ENCODE measurements at regions not wholly inside any gene's neighbourhood (a gene's known extent, or its start where the extent isn't known, plus 50 kb on each side); places are given as distances from the start of the nearest gene placed in this dataset.

- no peaks in the 10 kb centered on the region for H3K4me1 ChIP-seq (ENCODE audit: insufficient read depth, insufficient read length)
- no peaks in the 10 kb centered on the region for H3K9me3 ChIP-seq (ENCODE audit: insufficient read depth, low read length)
- no peaks in the 10 kb centered on the region for H3K36me3 ChIP-seq (ENCODE audit: insufficient read depth, insufficient read length, low read length)
- no peak overlapping the region for H3K9ac ChIP-seq (ENCODE audit: insufficient read length, low read depth)
- DNase-seq (ENCODE audit: low read depth, low spot score): no peak
- no peak overlapping the region for H3K4me3 ChIP-seq (ENCODE audit: insufficient read length, low read depth)
- TF ChIP-seq SUZ12 (IDR thresholded peaks at IDR 0.05; ENCODE audit: extremely low read depth, insufficient read depth, insufficient read length) (no peak), YY1 (IDR thresholded peaks at IDR 0.05; ENCODE audit: insufficient read depth, insufficient read length) (no peak), ZNF274 (IDR thresholded peaks at IDR 0.05; ENCODE audit: low read depth, low read length) (no peak)
- no peaks in the 10 kb centered on the region for H3K27me3 ChIP-seq (ENCODE audit: insufficient read depth, insufficient read length)
These were observed 294.9 kb downstream of the FOXA2 start for GRCh38 chr20:22289442-22289841.

GRCh38 chr20:22288957-22289356, 295.4 kb downstream of the FOXA2 start:
- no peaks in the 10 kb centered on the region for H3K36me3 ChIP-seq (ENCODE audit: insufficient read depth, insufficient read length, low read length)
- no peaks in the 10 kb centered on the region for H3K9me3 ChIP-seq (ENCODE audit: insufficient read depth, low read length)
- H3K27me3 ChIP-seq (ENCODE audit: insufficient read depth, insufficient read length): no peaks in the 10 kb centered on the region
- H3K9ac ChIP-seq (ENCODE audit: insufficient read length, low read depth): no peak overlapping the region
- DNase-seq (ENCODE audit: low read depth, low spot score): no peak
- no peaks in the 10 kb centered on the region for H3K4me1 ChIP-seq (ENCODE audit: insufficient read depth, insufficient read length)
- TF ChIP-seq YY1 (IDR thresholded peaks at IDR 0.05; ENCODE audit: insufficient read depth, insufficient read length) (no peak), SUZ12 (IDR thresholded peaks at IDR 0.05; ENCODE audit: extremely low read depth, insufficient read depth, insufficient read length) (no peak), ZNF274 (IDR thresholded peaks at IDR 0.05; ENCODE audit: low read depth, low read length) (no peak)
- no peak overlapping the region for H3K4me3 ChIP-seq (ENCODE audit: insufficient read length, low read depth)

- Histone ChIP-seq H3K27me3 (ENCODE audit: insufficient read depth, insufficient read length) (no peaks in the 10 kb centered on the region), H3K36me3 (ENCODE audit: insufficient read depth, insufficient read length, low read length) (no peaks in the 10 kb centered on the region), H3K4me1 (ENCODE audit: insufficient read depth, insufficient read length) (no peaks in the 10 kb centered on the region), H3K4me3 (ENCODE audit: insufficient read length, low read depth) (no peak overlapping the region), H3K9ac (ENCODE audit: insufficient read length, low read depth) (no peak overlapping the region), H3K9me3 (ENCODE audit: insufficient read depth, low read length) (no peaks in the 10 kb centered on the region)
- DNase-seq (ENCODE audit: low read depth, low spot score): no peak
- TF ChIP-seq YY1 (IDR thresholded peaks at IDR 0.05; ENCODE audit: insufficient read depth, insufficient read length) (no peak), SUZ12 (IDR thresholded peaks at IDR 0.05; ENCODE audit: extremely low read depth, insufficient read depth, insufficient read length) (no peak), ZNF274 (IDR thresholded peaks at IDR 0.05; ENCODE audit: low read depth, low read length) (no peak)
These were observed 296.2 kb downstream of the FOXA2 start for GRCh38 chr20:22288156-22288555.

- H3K9me3 ChIP-seq (ENCODE audit: insufficient read depth, low read length): no peaks in the 10 kb centered on the region
- no peak overlapping the region for H3K4me3 ChIP-seq (ENCODE audit: insufficient read length, low read depth)
- no peaks in the 10 kb centered on the region for H3K4me1 ChIP-seq (ENCODE audit: insufficient read depth, insufficient read length)
- H3K27me3 ChIP-seq (ENCODE audit: insufficient read depth, insufficient read length): no peaks in the 10 kb centered on the region
- no peak for DNase-seq (ENCODE audit: low read depth, low spot score)
- TF ChIP-seq YY1 (IDR thresholded peaks at IDR 0.05; ENCODE audit: insufficient read depth, insufficient read length) (no peak), ZNF274 (IDR thresholded peaks at IDR 0.05; ENCODE audit: low read depth, low read length) (no peak), SUZ12 (IDR thresholded peaks at IDR 0.05; ENCODE audit: extremely low read depth, insufficient read depth, insufficient read length) (no peak)
- no peak overlapping the region for H3K9ac ChIP-seq (ENCODE audit: insufficient read length, low read depth)
- H3K36me3 ChIP-seq (ENCODE audit: insufficient read depth, insufficient read length, low read length): no peaks in the 10 kb centered on the region
These were observed 298.8 kb downstream of the FOXA2 start for GRCh38 chr20:22285555-22285954.

- TF ChIP-seq SUZ12 (IDR thresholded peaks at IDR 0.05; ENCODE audit: extremely low read depth, insufficient read depth, insufficient read length): no peak
- TF ChIP-seq YY1 (IDR thresholded peaks at IDR 0.05; ENCODE audit: insufficient read depth, insufficient read length): no peak
- no peak for TF ChIP-seq ZNF274 (IDR thresholded peaks at IDR 0.05; ENCODE audit: low read depth, low read length)
- Histone ChIP-seq H3K36me3 (ENCODE audit: insufficient read depth, insufficient read length, low read length) (no peaks in the 10 kb centered on the region), H3K9me3 (ENCODE audit: insufficient read depth, low read length) (no peaks in the 10 kb centered on the region), H3K27me3 (ENCODE audit: insufficient read depth, insufficient read length) (no peaks in the 10 kb centered on the region), H3K9ac (ENCODE audit: insufficient read length, low read depth) (no peak overlapping the region), H3K4me3 (ENCODE audit: insufficient read length, low read depth) (no peak overlapping the region), H3K4me1 (ENCODE audit: insufficient read depth, insufficient read length) (no peaks in the 10 kb centered on the region)
- DNase-seq (ENCODE audit: low read depth, low spot score): no peak
These were observed 301.7 kb downstream of the FOXA2 start for GRCh38 chr20:22282696-22283095.

GRCh38 chr20:22274330-22274729, 310.0 kb downstream of the FOXA2 start:
- no peak overlapping the region for H3K4me3 ChIP-seq (ENCODE audit: insufficient read length, low read depth)
- H3K9ac ChIP-seq (ENCODE audit: insufficient read length, low read depth): no peak overlapping the region
- no peak for DNase-seq (ENCODE audit: low read depth, low spot score)
- no peaks in the 10 kb centered on the region for H3K27me3 ChIP-seq (ENCODE audit: insufficient read depth, insufficient read length)
- H3K4me1 ChIP-seq (ENCODE audit: insufficient read depth, insufficient read length): no peaks in the 10 kb centered on the region
- no peaks in the 10 kb centered on the region for H3K9me3 ChIP-seq (ENCODE audit: insufficient read depth, low read length)
- TF ChIP-seq ZNF274 (IDR thresholded peaks at IDR 0.05; ENCODE audit: low read depth, low read length) (no peak), YY1 (IDR thresholded peaks at IDR 0.05; ENCODE audit: insufficient read depth, insufficient read length) (no peak), SUZ12 (IDR thresholded peaks at IDR 0.05; ENCODE audit: extremely low read depth, insufficient read depth, insufficient read length) (no peak)
- no peaks in the 10 kb centered on the region for H3K36me3 ChIP-seq (ENCODE audit: insufficient read depth, insufficient read length, low read length)

- TF ChIP-seq SUZ12 (IDR thresholded peaks at IDR 0.05; ENCODE audit: extremely low read depth, insufficient read depth, insufficient read length) (no peak), YY1 (IDR thresholded peaks at IDR 0.05; ENCODE audit: insufficient read depth, insufficient read length) (no peak), ZNF274 (IDR thresholded peaks at IDR 0.05; ENCODE audit: low read depth, low read length) (no peak)
- H3K9ac ChIP-seq (ENCODE audit: insufficient read length, low read depth): no peak overlapping the region
- no peak for DNase-seq (ENCODE audit: low read depth, low spot score)
These were observed 315.7 kb downstream of the FOXA2 start for GRCh38 chr20:22268675-22269074.

More at GRCh38 chr20:22268675-22269074, 315.7 kb downstream of the FOXA2 start:
- Histone ChIP-seq H3K27me3 (ENCODE audit: insufficient read depth, insufficient read length) (no peaks in the 10 kb centered on the region), H3K9me3 (ENCODE audit: insufficient read depth, low read length) (no peaks in the 10 kb centered on the region), H3K4me1 (ENCODE audit: insufficient read depth, insufficient read length) (no peaks in the 10 kb centered on the region), H3K4me3 (ENCODE audit: insufficient read length, low read depth) (no peak overlapping the region), H3K36me3 (ENCODE audit: insufficient read depth, insufficient read length, low read length) (no peaks in the 10 kb centered on the region)
